SK-N-SH treated with all-trans-retinoic acid at 6 μM for 48 hours (cell line): ENCODE measurements at regions not wholly inside any gene's neighbourhood (a gene's known extent, or its start where the extent isn't known, plus 50 kb on each side); places are given as distances from the start of the nearest gene placed in this dataset.

ENCODE experiments used
- ATAC-seq: fragments of 200-7000 bp; cut with Tn5 transposase; 3 replicates; pipeline ENCODE4 v1.9.1; 2020; ENCODE audit warnings: mild to moderate bottlenecking, moderate library complexity
- BACH2 ChIP-seq: fragments of 250-450 bp; sonication (Bioruptor Pico); IDR thresholded peaks from 2 replicates; pipeline ENCODE4 v1.9.0; 2021; ENCODE audit warnings: mild to moderate bottlenecking, borderline replicate concordance
- CREB5 ChIP-seq: fragments of 250-450 bp; sonication (Bioruptor Pico); IDR thresholded peaks from 2 replicates; pipeline ENCODE4 v1.5.1; 2020; ENCODE audit warnings: low read depth, mild to moderate bottlenecking, moderate library complexity
- CSDC2 ChIP-seq: fragments of 250-450 bp; sonication (Bioruptor Pico); IDR thresholded peaks from 2 replicates; pipeline ENCODE4 v1.5.0; 2020; ENCODE audit warnings: mild to moderate bottlenecking, moderate library complexity
- CSRNP3 ChIP-seq: fragments of 250-450 bp; sonication (Bioruptor Pico); IDR thresholded peaks from 2 replicates; pipeline ENCODE4 v1.5.1; 2021; ENCODE audit warnings: mild to moderate bottlenecking, moderate library complexity
- ESRRG ChIP-seq: fragments of 250-450 bp; sonication (Bioruptor Pico); IDR thresholded peaks from 2 replicates; pipeline ENCODE4 v1.6.1; 2021; ENCODE audit warnings: mild to moderate bottlenecking
- GLIS3 ChIP-seq: fragments of 250-450 bp; sonication (Bioruptor Pico); IDR thresholded peaks from 2 replicates; pipeline ENCODE4 v1.5.0; 2020; ENCODE audit warnings: mild to moderate bottlenecking, moderate library complexity
- ISL1 ChIP-seq: fragments of 250-450 bp; sonication (Bioruptor Pico); IDR thresholded peaks from 2 replicates; pipeline ENCODE4 v2.1.2; 2022; ENCODE audit warnings: mild to moderate bottlenecking, moderate library complexity
- OSR1 ChIP-seq: fragments of 250-450 bp; sonication (Bioruptor Pico); IDR thresholded peaks from 2 replicates; pipeline ENCODE4 v1.8.0; 2022; ENCODE audit warnings: moderate library complexity, mild to moderate bottlenecking, inconsistent platforms
- PATZ1 ChIP-seq: fragments of 250-450 bp; sonication (Bioruptor Pico); IDR thresholded peaks from 2 replicates; pipeline ENCODE4 v1.8.0; 2020; ENCODE audit warnings: mild to moderate bottlenecking, moderate library complexity, borderline replicate concordance
- PPARA ChIP-seq: fragments of 250-450 bp; sonication (Bioruptor Pico); IDR thresholded peaks from 2 replicates; pipeline ENCODE4 v1.5.0; 2020; ENCODE audit warnings: mild to moderate bottlenecking, borderline replicate concordance
- RARB ChIP-seq: fragments of 250-450 bp; sonication (Bioruptor Pico); IDR thresholded peaks from 2 replicates; pipeline ENCODE4 v1.8.0; 2021; ENCODE audit warnings: mild to moderate bottlenecking, moderate library complexity
- SNAI2 ChIP-seq: fragments of 250-450 bp; sonication (Bioruptor Pico); IDR thresholded peaks from 2 replicates; pipeline ENCODE4 v1.5.0; 2020; ENCODE audit warnings: mild to moderate bottlenecking, moderate library complexity
- TOX ChIP-seq: fragments of 250-450 bp; sonication (Bioruptor Pico); IDR thresholded peaks from 2 replicates; pipeline ENCODE4 v1.8.0; 2021; ENCODE audit warnings: mild to moderate bottlenecking, moderate library complexity, borderline replicate concordance
- TSHZ2 ChIP-seq: fragments of 250-450 bp; sonication (Bioruptor Pico); IDR thresholded peaks from 2 replicates; pipeline ENCODE4 v1.5.0; 2020; ENCODE audit warnings: mild to moderate bottlenecking, moderate library complexity
- ZFP3 ChIP-seq: fragments of 250-450 bp; sonication (Bioruptor Pico); IDR thresholded peaks from 2 replicates; pipeline ENCODE4 v1.5.0; 2020; ENCODE audit warnings: mild to moderate bottlenecking, moderate library complexity
- ZFP30 ChIP-seq: fragments of 450-650 bp; formaldehyde crosslinking; IDR thresholded peaks from 2 replicates; pipeline ENCODE4 v1.5.0; 2022; ENCODE audit warnings: mild to moderate bottlenecking, moderate library complexity
- ZNF70 ChIP-seq: fragments of 450-650 bp; formaldehyde crosslinking; IDR thresholded peaks from 2 replicates; pipeline ENCODE4 v1.5.0; 2020; ENCODE audit warnings: mild to moderate bottlenecking, moderate library complexity
- ZNF8 ChIP-seq: fragments of 450-650 bp; formaldehyde crosslinking; IDR thresholded peaks from 2 replicates; pipeline ENCODE4 v1.5.0; 2020; ENCODE audit warnings: mild to moderate bottlenecking, moderate library complexity
- TF ChIP-seq, protein P1 (sequence below): fragments of 250-450 bp; sonication (Bioruptor Pico); IDR thresholded peaks from 2 replicates; pipeline ENCODE4 v1.8.0; 2021; ENCODE audit warnings: low read depth, mild to moderate bottlenecking, moderate library complexity, borderline replicate concordance

- ATAC-seq = peak; percentile 91
- no peak for TF ChIP-seq CREB5 (CRISPR knock-in tag)
- TF ChIP-seq ZNF8 (CRISPR knock-in tag) = no peak
- no peak for TF ChIP-seq CSDC2 (CRISPR knock-in tag)
- TF ChIP-seq TOX (CRISPR knock-in tag) = no peak
- no peak for TF ChIP-seq CSRNP3
- no peak for TF ChIP-seq PATZ1 (CRISPR knock-in tag)
- TF ChIP-seq ISL1 (CRISPR knock-in tag) = no peak
- TF ChIP-seq ZFP3 (CRISPR knock-in tag) = no peak
- TF ChIP-seq ZFP30 (CRISPR knock-in tag) = no peak
- TF ChIP-seq, all 23 proteins: peak for 0
Observed at GRCh38 chr13:48909056-48909389, 66.7 kb upstream of the FNDC3A start.

GRCh38 chr13:48910686-48911085 is 65.0 kb upstream of the FNDC3A start:
- TF ChIP-seq PPARA (CRISPR knock-in tag) = no peak
- no peak for TF ChIP-seq CSDC2 (CRISPR knock-in tag)
- no peak for TF ChIP-seq ZNF8 (CRISPR knock-in tag)
- TF ChIP-seq ESRRG (CRISPR knock-in tag) = no peak
- TF ChIP-seq GLIS3 (CRISPR knock-in tag) = no peak
- no peak for TF ChIP-seq SNAI2 (CRISPR knock-in tag)
- no peak for TF ChIP-seq OSR1 (CRISPR knock-in tag)
- ATAC-seq = no peak

DNA sequence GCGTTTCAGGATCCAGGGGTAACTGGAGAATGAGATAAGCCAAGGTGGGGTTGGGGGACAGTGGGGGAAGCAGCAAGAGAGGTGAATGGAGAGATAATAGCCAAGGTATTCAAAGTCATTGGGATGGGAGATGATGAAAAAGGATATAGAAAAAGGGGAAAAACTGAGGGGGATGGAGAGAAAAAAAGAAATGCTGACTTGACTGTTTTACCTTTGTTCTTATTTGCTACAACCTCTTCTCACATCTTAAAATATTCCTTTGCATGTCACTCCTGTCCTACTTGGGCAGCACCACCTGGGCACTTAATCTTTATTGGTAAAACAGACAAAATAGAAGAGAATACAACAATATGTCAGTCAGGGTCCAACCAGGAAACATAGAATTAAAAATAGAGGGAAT is 56.0 kb upstream of the FNDC3A start:
- TF ChIP-seq GLIS3 (CRISPR knock-in tag) (no peak), TOX (CRISPR knock-in tag) (no peak), ZFP30 (CRISPR knock-in tag) (no peak), ISL1 (CRISPR knock-in tag) (no peak), ZNF70 (no peak), BACH2 (CRISPR knock-in tag) (no peak), TSHZ2 (CRISPR knock-in tag) (no peak), ZNF8 (CRISPR knock-in tag) (no peak)
- no peak for ATAC-seq

GRCh38 chr13:48920730-48921129 is 55.0 kb upstream of the FNDC3A start:
- TF ChIP-seq ZNF70 = no peak
- no peak for TF ChIP-seq CSRNP3
- TF ChIP-seq, protein P1, sequence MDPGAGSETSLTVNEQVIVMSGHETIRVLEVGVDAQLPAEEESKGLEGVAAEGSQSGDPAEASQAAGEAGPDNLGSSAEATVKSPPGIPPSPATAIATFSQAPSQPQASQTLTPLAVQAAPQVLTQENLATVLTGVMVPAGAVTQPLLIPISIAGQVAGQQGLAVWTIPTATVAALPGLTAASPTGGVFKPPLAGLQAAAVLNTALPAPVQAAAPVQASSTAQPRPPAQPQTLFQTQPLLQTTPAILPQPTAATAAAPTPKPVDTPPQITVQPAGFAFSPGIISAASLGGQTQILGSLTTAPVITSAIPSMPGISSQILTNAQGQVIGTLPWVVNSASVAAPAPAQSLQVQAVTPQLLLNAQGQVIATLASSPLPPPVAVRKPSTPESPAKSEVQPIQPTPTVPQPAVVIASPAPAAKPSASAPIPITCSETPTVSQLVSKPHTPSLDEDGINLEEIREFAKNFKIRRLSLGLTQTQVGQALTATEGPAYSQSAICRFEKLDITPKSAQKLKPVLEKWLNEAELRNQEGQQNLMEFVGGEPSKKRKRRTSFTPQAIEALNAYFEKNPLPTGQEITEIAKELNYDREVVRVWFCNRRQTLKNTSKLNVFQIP (CRISPR knock-in tag) = no peak
- no peak for TF ChIP-seq RARB (CRISPR knock-in tag)
- TF ChIP-seq ESRRG (CRISPR knock-in tag) = no peak
- TF ChIP-seq GLIS3 (CRISPR knock-in tag) = no peak
- TF ChIP-seq CSDC2 (CRISPR knock-in tag) = no peak
- TF ChIP-seq ZFP3 (CRISPR knock-in tag) = no peak
- TF ChIP-seq, all 23 proteins: peak for 0
- ATAC-seq = no peak
